Upper lobe of right lung (tissue), 1 donor: ENCODE measurements at regions not wholly inside any gene's neighbourhood (a gene's known extent, or its start where the extent isn't known, plus 50 kb on each side); places are given as distances from the start of the nearest gene placed in this dataset.

ENCODE experiments used
- ATAC-seq: fragments of 200-7000 bp; cut with Tn5 transposase; one replicate; pipeline ENCODE4 v1.9.1; 2020; ENCODE audit warnings: mild to moderate bottlenecking, moderate library complexity
- DNase-seq: peaks from one replicate; pipeline ENCODE4 v3.0.0-alpha.2; 2020
- H3K27ac ChIP-seq: fragments of 200-600 bp; one replicate; pipeline ENCODE4 v1.8.0; 2022
- H3K27me3 ChIP-seq: fragments of 200-600 bp; one replicate; pipeline ENCODE4 v1.8.0; 2022; ENCODE audit warnings: mild to moderate bottlenecking
- H3K36me3 ChIP-seq: fragments of 200-600 bp; one replicate; pipeline ENCODE4 v1.8.0; 2022
- H3K4me1 ChIP-seq: fragments of 200-600 bp; one replicate; pipeline ENCODE4 v1.8.0; 2022
- H3K4me3 ChIP-seq: fragments of 200-600 bp; one replicate; pipeline ENCODE4 v1.8.0; 2022; ENCODE audit warnings: mild to moderate bottlenecking
- H3K9me3 ChIP-seq: fragments of 200-600 bp; one replicate; pipeline ENCODE4 v1.8.0; 2022
- intact Hi-C: fragments of 100-400 bp; cut with DNase I; formaldehyde crosslinking; loops from one replicate; pipeline ENCODE4 v1.11.0; 2022
- TF ChIP-seq, protein P1 (sequence below): fragments of 200-600 bp; IDR thresholded peaks from one replicate; pipeline ENCODE4 v1.8.0; 2022; ENCODE audit warnings: antibody characterized with exemption
- donor health status: DM: no; HTN: yes; CAD: no; lungs with severe emphysema.

DNA sequence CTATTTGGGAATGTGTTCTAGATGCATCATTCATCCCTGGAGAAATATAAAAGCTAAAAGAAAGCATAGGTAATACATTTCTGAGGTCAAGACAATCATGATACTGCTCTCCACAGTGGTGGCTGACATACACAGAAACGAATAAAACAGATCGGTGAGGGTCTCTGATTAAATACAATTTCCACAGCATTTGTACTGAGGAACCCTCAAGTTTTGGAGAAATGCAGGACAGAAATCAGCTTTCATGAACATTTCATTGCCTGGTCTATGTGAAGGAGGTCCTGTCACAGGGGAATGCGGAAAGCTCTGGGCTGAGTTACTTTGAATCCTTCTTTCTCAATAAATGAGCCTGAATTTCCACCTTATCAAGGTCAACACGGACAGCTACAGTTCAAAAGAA lies 67.9 kb upstream of the ITGB1 start:
- Histone ChIP-seq H3K9me3 (no peaks in the 10 kb centered on the region), H3K27ac (no peak overlapping the region), H3K27me3 (no peaks in the 10 kb centered on the region), H3K36me3 (no peaks in the 10 kb centered on the region), H3K4me3 (no peak overlapping the region), H3K4me1 (no peaks in the 10 kb centered on the region)
- intact Hi-C loops: no loop called here
- no peak for DNase-seq
- no peak for ATAC-seq
- TF ChIP-seq, protein P1, sequence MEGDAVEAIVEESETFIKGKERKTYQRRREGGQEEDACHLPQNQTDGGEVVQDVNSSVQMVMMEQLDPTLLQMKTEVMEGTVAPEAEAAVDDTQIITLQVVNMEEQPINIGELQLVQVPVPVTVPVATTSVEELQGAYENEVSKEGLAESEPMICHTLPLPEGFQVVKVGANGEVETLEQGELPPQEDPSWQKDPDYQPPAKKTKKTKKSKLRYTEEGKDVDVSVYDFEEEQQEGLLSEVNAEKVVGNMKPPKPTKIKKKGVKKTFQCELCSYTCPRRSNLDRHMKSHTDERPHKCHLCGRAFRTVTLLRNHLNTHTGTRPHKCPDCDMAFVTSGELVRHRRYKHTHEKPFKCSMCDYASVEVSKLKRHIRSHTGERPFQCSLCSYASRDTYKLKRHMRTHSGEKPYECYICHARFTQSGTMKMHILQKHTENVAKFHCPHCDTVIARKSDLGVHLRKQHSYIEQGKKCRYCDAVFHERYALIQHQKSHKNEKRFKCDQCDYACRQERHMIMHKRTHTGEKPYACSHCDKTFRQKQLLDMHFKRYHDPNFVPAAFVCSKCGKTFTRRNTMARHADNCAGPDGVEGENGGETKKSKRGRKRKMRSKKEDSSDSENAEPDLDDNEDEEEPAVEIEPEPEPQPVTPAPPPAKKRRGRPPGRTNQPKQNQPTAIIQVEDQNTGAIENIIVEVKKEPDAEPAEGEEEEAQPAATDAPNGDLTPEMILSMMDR: no peak

DNA sequence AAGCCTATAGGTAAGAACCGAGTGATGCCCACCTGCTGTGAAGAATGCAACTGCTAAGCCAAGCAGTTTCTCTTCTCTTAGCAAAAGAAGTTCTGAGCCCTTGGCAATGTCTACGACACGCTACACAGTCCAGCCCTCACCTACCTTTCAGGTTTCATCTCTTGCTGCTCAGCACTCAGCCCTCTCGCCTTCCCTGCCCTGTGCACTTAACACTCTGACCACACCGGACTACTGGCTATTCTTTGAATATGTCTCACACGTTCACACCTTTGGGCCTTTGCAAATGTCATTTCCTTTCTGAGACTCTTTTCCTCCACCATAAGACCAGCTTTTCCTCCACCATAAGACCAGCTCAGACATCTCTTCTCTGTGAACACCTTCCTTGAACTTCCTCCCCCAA lies 67.0 kb upstream of the ITGB1 start:
- Histone ChIP-seq H3K9me3 (no peaks in the 10 kb centered on the region), H3K36me3 (no peaks in the 10 kb centered on the region), H3K4me3 (no peak overlapping the region), H3K27ac (no peak overlapping the region), H3K4me1 (no peaks in the 10 kb centered on the region), H3K27me3 (no peaks in the 10 kb centered on the region)
- ATAC-seq (no peak), DNase-seq (no peak)
- intact Hi-C loops: no loop called here
- TF ChIP-seq, protein P1: no peak

DNA sequence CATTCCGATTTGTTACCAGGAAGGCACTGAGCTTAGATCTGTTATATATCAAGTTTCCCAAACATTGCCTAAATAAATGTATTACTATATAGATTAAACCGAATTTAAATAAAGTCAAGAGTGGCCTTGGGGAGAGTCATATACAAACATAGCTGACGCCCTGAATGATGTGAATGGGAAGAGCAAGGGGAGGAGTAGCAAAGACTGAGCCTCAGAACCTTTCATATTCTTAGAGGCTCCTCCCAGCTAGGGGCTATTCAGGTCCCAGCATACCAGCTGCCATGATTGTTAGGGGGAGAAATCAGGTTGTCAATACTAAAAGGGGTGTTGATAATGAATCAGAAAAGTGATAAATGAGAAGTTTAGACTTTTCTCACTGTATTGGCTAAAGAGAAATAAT lies 64.7 kb upstream of the ITGB1 start:
- Histone ChIP-seq H3K27ac (no peak overlapping the region), H3K4me3 (no peak overlapping the region), H3K9me3 (no peaks in the 10 kb centered on the region), H3K4me1 (no peaks in the 10 kb centered on the region), H3K27me3 (no peaks in the 10 kb centered on the region), H3K36me3 (no peaks in the 10 kb centered on the region)
- ATAC-seq (no peak), DNase-seq (no peak)
- TF ChIP-seq, protein P1: no peak
- intact Hi-C loops: no loop called here

DNA sequence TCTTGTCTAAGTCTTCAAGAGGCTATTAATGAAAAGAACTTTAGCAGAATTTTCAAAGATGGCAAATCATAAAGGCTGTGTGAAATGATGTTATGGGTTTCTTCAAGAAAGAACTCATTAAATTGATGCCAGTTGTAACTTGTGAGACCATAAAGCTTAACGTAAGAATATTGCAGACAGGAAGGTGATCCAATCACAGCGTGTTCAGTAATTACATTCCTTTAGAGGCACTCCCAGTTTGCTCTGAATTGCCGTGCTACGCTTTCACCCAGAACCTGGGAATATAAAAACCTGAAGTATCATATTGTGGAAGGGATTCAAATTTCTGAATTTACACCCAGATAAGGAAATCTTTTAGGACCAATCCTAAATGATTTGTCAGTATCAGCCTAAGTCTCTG lies 64.1 kb upstream of the ITGB1 start:
- Histone ChIP-seq H3K27me3 (no peaks in the 10 kb centered on the region), H3K27ac (no peak overlapping the region), H3K36me3 (no peaks in the 10 kb centered on the region), H3K4me1 (no peaks in the 10 kb centered on the region), H3K9me3 (no peaks in the 10 kb centered on the region), H3K4me3 (no peak overlapping the region)
- TF ChIP-seq, protein P1: no peak
- no peak for ATAC-seq
- intact Hi-C loops: no loop called here
- no peak for DNase-seq

DNA sequence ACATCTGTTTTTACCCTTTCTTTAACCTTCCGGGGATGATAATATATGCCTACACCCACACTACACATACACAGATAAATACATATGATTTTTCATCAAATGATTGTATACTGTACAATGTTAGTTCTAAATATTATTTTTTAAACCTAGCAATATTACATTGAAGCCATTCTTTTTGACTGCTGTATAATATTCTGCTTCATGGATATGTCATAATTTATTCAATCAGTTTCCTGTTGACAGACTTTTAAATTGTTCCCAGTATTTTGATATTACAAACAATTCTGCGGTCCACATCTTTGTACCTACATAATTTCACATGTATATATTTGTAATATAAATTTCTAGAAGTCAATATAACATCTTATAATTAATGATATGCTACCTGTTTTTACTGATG lies 59.0 kb upstream of the ITGB1 start:
- intact Hi-C loops: no loop called here
- no peaks in the 10 kb centered on the region for H3K4me1 ChIP-seq

More for the DNA sequence above, 59.0 kb upstream of the ITGB1 start:
- TF ChIP-seq, protein P1: no peak
- Histone ChIP-seq H3K27ac (no peak overlapping the region), H3K36me3 (no peaks in the 10 kb centered on the region), H3K27me3 (no peaks in the 10 kb centered on the region), H3K9me3 (no peaks in the 10 kb centered on the region), H3K4me3 (no peak overlapping the region)
- no peak for DNase-seq
- no peak for ATAC-seq
